ENCODE measurements at regions not wholly inside any gene's neighbourhood (a gene's known extent, or its start where the extent isn't known, plus 50 kb on each side); places are given as distances from the start of the nearest gene placed in this dataset.

GRCh38 chr2:203654826-203655225 is 51.6 kb upstream of the CD28 start:
- TF ChIP-seq CREB1 (IDR thresholded peaks at IDR 0.05; ENCODE audit: low read depth), result no peak
- TF ChIP-seq CEBPB (IDR thresholded peaks at IDR 0.05), result no peak
- TF ChIP-seq YY1 (IDR thresholded peaks at IDR 0.05; ENCODE audit: low read depth), result no peak
- TF ChIP-seq FOXM1 (IDR thresholded peaks at IDR 0.05; ENCODE audit: borderline replicate concordance, low read depth), result no peak
- no peak for TF ChIP-seq REST (IDR thresholded peaks at IDR 0.05; ENCODE audit: low read depth)
- TF ChIP-seq, protein P1, sequence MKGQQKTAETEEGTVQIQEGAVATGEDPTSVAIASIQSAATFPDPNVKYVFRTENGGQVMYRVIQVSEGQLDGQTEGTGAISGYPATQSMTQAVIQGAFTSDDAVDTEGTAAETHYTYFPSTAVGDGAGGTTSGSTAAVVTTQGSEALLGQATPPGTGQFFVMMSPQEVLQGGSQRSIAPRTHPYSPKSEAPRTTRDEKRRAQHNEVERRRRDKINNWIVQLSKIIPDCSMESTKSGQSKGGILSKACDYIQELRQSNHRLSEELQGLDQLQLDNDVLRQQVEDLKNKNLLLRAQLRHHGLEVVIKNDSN (IDR thresholded peaks at IDR 0.05), result no peak
- TF ChIP-seq EGR1 (IDR thresholded peaks at IDR 0.05), result no peak
- no peak for TF ChIP-seq ZBTB7A (IDR thresholded peaks at IDR 0.05; ENCODE audit: low read depth)
- TF ChIP-seq EP300 (IDR thresholded peaks at IDR 0.05; ENCODE audit: borderline replicate concordance), result no peak
- no peak for TF ChIP-seq RAD21 (IDR thresholded peaks at IDR 0.05; ENCODE audit: low read depth)

DNA sequence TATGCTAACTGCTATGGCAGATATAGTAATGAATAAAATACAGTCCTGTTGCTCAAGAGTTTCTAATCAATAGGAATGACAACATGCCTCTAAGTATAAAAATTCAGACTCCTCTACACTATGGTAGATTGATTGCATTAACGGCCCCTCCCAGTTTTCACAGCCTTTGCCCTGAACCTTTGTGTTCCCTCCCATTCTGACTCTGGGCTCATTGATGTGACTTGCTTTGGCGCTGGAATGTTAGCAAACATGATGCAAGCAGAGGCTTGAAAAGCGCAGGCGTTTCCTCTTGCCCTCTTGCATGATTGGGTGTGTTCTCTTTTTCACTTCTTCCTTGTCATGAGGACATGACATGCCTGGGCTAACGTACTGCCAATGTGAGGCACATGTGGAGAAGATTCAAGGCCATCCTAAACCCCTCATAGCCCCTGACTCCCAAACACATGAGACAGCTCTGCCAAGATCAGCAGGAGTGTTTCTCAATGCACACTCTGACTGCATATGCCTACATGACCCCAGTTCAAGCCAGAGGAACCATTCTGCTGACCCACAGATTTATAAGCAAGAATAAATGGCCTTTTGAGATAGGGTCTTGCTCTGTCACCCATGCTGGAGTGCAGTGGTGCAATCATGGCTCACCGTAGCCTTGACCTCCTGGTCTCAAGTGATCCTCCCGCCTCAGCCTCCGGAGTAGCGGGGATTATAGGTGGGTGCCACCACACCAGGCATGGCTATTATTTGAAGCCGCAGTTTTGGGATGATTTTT is 49.7 kb upstream of the CD28 start:
- TF ChIP-seq TCF12 (IDR thresholded peaks at IDR 0.05; ENCODE audit: low read depth) (no peak), FOXM1 (IDR thresholded peaks at IDR 0.05; ENCODE audit: borderline replicate concordance, low read depth) (no peak), RAD21 (IDR thresholded peaks at IDR 0.05; ENCODE audit: low read depth) (no peak), TEAD4 (IDR thresholded peaks at IDR 0.05) (no peak), CREB1 (IDR thresholded peaks at IDR 0.05; ENCODE audit: low read depth) (no peak), TAF1 (IDR thresholded peaks at IDR 0.05; ENCODE audit: low read depth) (no peak), YY1 (IDR thresholded peaks at IDR 0.05; ENCODE audit: low read depth) (no peak), CEBPB (IDR thresholded peaks at IDR 0.05) (no peak), EGR1 (IDR thresholded peaks at IDR 0.05) (no peak), ZBTB7A (IDR thresholded peaks at IDR 0.05; ENCODE audit: low read depth) (no peak), MAX (IDR thresholded peaks at IDR 0.05) (no peak)
- TF ChIP-seq, protein P1 (IDR thresholded peaks at IDR 0.05), result no peak

All from Ishikawa (cell line).